ENCODE measurements at regions not wholly inside any gene's neighbourhood (a gene's known extent, or its start where the extent isn't known, plus 50 kb on each side); places are given as distances from the start of the nearest gene placed in this dataset.
"Not testable (repeated sequence)": the region's sequence is repeated elsewhere in the genome, so short reads cannot be mapped to it uniquely, and the experiment has no call there.

DNA sequence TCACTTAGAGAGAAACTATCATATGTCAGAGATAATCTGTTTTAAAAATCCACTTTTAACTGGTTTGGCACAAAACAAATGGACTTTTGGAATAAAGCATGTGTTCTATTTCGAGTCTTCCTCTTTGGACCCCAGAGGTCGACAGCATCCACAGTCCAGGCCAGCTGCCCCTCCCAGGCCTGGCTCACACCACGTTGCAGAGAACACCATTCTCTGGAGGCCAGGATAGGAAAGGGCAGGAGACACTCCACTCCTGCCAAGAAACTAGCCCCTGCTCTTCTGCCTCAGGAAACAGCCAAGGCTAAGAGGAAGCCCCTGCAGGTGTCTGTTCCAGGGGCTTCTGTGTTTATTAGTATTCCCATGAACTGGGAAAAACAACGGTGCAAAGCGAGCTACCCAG lies 456.6 kb upstream of the ID2 start:
- in situ Hi-C loops (cut with MboI; ENCODE audit: low sequenced_read_pairs), result no loop called here

GRCh38 chr2:8225798-8226197 lies 456.1 kb upstream of the ID2 start:
- in situ Hi-C loops (cut with MboI; ENCODE audit: low sequenced_read_pairs), result no loop called here

DNA sequence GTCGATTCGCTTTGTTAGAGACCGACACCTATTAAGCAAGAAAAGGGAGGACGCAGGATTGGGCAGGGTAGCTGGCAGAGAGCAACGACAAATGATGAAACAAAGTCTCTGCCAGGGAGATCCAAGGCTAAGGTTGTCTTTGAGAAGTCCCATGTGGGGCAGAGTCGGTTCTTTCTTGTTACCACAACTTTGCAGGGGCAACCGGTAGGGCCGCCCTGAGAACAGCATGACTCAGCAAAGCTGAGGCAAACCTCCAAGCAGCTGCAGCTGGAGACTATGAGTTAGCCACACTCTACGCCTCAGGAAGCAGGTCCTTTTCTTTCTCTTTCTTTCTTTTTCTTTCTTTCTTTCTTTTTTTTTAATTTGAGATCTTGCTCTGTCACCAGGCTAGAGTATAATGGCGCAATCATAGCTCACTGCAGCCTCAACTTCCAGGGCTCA lies 452.3 kb upstream of the ID2 start:
- in situ Hi-C loops (cut with MboI; ENCODE audit: low sequenced_read_pairs), result no loop called here

- in situ Hi-C loops (cut with MboI; ENCODE audit: low sequenced_read_pairs), result no loop called here
Observed at GRCh38 chr2:8230466-8230865, 451.4 kb upstream of the ID2 start.

GRCh38 chr2:8231902-8232301 lies 450.0 kb upstream of the ID2 start:
- in situ Hi-C loops (cut with MboI; ENCODE audit: low sequenced_read_pairs), result no loop called here

DNA sequence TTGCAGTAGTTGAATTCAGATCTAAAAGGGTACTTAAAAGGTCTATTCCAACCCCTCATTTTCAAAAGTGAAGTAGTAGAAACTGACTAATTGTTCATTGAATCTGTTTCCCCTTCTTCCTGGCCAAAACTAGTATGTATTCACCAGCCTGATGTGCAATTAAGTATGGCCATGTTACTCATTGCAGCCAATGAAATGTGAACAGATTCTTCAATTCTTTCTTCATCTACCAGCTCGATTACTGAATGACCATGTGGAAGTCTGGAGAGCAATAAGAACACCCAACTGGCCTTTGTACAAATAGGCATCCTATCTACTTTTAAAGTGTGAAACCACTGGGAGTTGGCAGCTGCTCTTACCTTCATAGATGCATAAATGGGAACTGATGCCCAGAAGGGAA lies 449.0 kb upstream of the ID2 start:
- in situ Hi-C loops (cut with MboI; ENCODE audit: low sequenced_read_pairs), result no loop called here

DNA sequence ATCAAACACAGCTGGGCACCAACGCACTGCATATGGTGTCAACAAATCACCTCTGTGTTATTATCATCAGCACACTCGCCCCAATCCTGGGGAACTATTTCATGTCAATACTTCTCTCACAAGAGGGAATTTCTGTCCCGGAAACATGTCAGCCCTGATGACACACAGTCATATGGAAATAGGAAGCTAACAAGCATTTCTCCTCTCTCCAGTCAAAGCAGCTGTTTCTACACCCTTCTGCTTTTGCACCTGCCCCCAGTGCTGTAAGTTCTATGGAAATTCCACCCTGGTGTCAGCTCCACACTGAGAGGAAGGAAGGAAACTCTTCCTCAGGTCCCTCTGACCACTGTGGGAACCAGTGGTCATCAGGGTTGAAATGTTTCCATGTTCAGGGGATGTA lies 447.6 kb upstream of the ID2 start:
- in situ Hi-C loops (cut with MboI; ENCODE audit: low sequenced_read_pairs), result no loop called here

GRCh38 chr2:8234757-8235374 lies 447.0 kb upstream of the ID2 start:
- in situ Hi-C loops (cut with MboI; ENCODE audit: low sequenced_read_pairs), result no loop called here

GRCh38 chr2:8235419-8235818 lies 446.4 kb upstream of the ID2 start:
- in situ Hi-C loops (cut with MboI; ENCODE audit: low sequenced_read_pairs), result no loop called here

GRCh38 chr2:8236391-8236790 lies 445.5 kb upstream of the ID2 start:
- in situ Hi-C loops (cut with MboI; ENCODE audit: low sequenced_read_pairs), result no loop called here

GRCh38 chr2:8238521-8239230 lies 443.2 kb upstream of the ID2 start:
- in situ Hi-C loops (cut with MboI; ENCODE audit: low sequenced_read_pairs), result no loop called here

DNA sequence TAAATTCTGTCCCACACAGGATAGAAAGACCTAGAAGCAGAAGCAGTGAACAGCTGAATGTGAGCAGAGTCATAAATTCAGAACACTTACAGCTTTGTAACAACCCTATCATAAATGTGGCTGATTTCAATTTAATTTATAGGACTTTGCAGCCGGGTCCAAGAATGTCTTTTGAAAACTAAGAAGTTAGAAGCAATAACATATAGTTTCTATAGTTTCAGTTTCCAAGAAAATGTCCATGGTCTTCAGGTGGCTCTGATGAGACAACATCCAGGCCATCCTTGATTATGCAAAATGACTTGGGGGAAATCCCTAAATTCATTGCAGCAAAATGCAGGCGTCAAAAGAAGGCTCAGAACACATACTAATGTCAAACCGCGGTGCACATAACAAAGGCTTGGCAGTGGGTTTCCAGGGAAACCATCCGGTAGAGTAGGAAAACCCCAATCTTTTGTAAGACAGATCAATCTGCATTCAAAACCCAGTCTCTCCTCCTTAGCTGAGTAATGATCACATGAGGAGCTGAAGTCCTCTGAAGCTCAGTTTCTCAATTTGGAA lies 442.2 kb upstream of the ID2 start:
- in situ Hi-C loops (cut with MboI; ENCODE audit: low sequenced_read_pairs), result no loop called here

GRCh38 chr2:8241317-8241716 lies 440.5 kb upstream of the ID2 start:
- in situ Hi-C loops (cut with MboI; ENCODE audit: low sequenced_read_pairs), result no loop called here

DNA sequence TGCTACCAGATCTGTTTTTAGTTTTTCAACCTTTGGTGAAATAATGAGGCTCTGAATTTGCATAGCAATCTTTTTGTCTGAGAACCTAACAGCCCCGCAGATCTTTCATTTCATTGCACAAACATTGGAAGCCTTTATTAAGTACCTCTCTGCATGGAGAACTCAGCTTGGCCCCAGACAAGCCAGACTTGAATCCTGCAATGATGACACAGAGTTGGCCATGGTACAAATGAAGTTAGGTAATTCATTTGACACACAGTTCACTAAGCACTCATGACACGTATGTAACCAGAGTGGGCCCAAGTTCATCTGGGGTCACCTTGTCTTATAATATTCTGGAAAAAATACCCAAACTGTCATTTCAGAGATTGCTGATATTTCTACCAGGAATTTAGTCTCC lies 439.1 kb upstream of the ID2 start:
- in situ Hi-C loops (cut with MboI; ENCODE audit: low sequenced_read_pairs), result no loop called here

- in situ Hi-C loops (cut with MboI; ENCODE audit: low sequenced_read_pairs), result no loop called here
Observed at GRCh38 chr2:8243748-8244400, 438.0 kb upstream of the ID2 start.

- in situ Hi-C loops (cut with MboI; ENCODE audit: low sequenced_read_pairs), result no loop called here
Observed at GRCh38 chr2:8244639-8245038, 437.2 kb upstream of the ID2 start.

DNA sequence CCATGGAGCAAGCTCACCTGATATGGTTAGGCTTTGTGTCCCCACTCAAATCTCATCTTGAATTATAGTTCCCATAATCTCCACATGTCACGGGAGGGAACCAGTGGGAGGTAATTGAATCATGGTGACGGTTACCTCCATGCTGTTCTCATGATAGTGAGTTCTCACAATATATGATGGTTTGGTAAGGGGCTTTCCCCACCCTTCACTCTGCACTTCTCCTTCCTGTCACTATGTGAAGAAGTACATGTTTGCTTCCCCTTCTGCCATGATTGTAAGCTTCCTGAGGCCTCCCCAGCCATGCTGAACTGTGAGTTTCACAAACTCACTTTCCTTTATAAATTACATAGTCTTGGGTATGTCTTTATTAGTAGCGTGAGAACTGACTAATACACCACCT lies 435.7 kb upstream of the ID2 start:
- in situ Hi-C loops (cut with MboI; ENCODE audit: low sequenced_read_pairs), result no loop called here

DNA sequence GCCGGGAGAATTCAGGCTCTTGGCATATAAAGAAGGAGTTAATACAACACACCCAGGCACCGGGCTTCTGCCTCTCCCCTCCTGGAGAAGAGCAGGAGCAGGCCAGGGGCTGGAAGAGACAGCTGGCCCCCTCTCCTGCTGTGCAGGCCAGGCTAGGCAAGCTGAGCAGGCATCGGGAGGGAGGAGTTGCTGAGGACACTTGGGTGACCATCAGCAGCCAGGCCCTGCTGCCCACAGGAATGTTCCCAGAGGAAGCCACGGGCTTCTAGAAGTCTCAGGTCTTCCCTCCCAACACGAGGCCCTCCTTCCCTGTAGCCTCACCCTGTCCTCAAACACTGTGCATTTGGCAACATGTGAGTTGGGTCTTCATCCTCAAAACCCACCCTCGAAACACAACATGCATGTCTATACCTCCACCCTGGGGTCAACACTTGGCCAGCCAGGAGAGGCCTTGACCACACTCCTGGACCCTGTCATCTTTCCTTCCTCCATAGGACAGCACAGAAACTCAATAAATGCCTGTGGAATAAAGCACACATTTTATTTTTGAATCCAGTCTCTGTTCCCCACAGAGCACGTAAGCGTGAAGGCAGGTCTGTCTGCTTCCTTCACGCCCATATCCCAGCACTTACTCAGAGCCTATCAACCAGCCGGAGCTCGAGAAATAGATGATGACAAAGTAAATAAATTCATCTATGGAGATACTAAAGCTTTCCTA lies 433.8 kb upstream of the ID2 start:
- in situ Hi-C loops (cut with MboI; ENCODE audit: low sequenced_read_pairs), result no loop called here

GRCh38 chr2:8248623-8248957 lies 433.3 kb upstream of the ID2 start:
- in situ Hi-C loops (cut with MboI; ENCODE audit: low sequenced_read_pairs), result no loop called here

DNA sequence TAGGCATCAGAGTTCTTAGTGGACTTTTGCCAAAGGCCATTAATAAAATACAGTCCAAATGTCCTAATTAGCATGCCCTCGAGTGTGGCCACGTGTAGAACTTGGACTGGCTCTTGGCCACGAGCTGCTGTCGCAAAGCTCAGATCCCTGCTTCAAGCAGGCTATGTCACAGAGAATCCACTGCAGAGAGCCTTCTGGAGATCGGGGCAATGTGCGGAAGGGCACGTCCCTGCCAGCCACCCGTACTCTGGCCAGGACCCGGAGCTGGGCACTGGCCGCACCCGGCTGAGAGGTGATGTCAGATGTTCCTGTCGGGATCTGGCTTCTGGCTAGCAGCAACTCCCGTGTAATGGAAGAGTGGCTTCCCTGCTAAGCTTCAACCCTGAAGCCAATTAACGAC lies 432.7 kb upstream of the ID2 start:
- in situ Hi-C loops (cut with MboI; ENCODE audit: low sequenced_read_pairs), result no loop called here

GRCh38 chr2:8249769-8250168 lies 432.1 kb upstream of the ID2 start:
- in situ Hi-C loops (cut with MboI; ENCODE audit: low sequenced_read_pairs), result no loop called here

GRCh38 chr2:8250290-8250689 lies 431.6 kb upstream of the ID2 start:
- in situ Hi-C loops (cut with MboI; ENCODE audit: low sequenced_read_pairs), result not testable (repeated sequence)
